Motor neuron (in vitro differentiated cells): ENCODE measurements at regions not wholly inside any gene's neighbourhood (a gene's known extent, or its start where the extent isn't known, plus 50 kb on each side); places are given as distances from the start of the nearest gene placed in this dataset.
"Not testable (repeated sequence)": the region's sequence is repeated elsewhere in the genome, so short reads cannot be mapped to it uniquely, and the experiment has no call there.

Experiments
- ATAC-seq, 8 experiments: fragments of 200-7000 bp; cut with Tn5 transposase; replicated peaks in 6 of 8; 2 replicates each; pipeline ENCODE4 v1.8.0; 2021; ENCODE audit warnings: mild to moderate bottlenecking in 8 of 8, moderate library complexity in 8 of 8
- H3K27ac ChIP-seq, 2 donors: fragments of 250-450 bp; sonication (Bioruptor Pico); 2 replicates each; pipeline ENCODE4 v1.9.0; 2021; ENCODE audit warnings: antibody characterized with exemption in 2 of 2, mild to moderate bottlenecking in 2 of 2, moderate library complexity in 1 of 2
- H3K4me1 ChIP-seq, 2 donors: fragments of 250-450 bp; sonication (Bioruptor Pico); replicated peaks in 1 of 2; 2 replicates each; pipeline ENCODE4 v1.6.1; 2021; ENCODE audit warnings: antibody characterized with exemption in 2 of 2, mild to moderate bottlenecking in 2 of 2, moderate library complexity in 1 of 2
- H3K4me3 ChIP-seq, 5 donors: fragments of 250-450 bp; sonication (Bioruptor Pico); 2 replicates each; pipeline ENCODE4 v1.9.0; 2021; ENCODE audit warnings: antibody characterized with exemption in 5 of 5, mild to moderate bottlenecking in 5 of 5, moderate library complexity in 4 of 5
- WGBS, 10 experiments: fragments of 450-650 bp; shearing (Covaris generic); methylation state at CpG; one replicate each; pipeline ENCODE4 v1.0.0; 2022; 5-methylcytosine and 5-hydroxymethylcytosine counted together
- in situ Hi-C, 9 experiments: fragments of 400-800 bp; cut with MboI; loops; one replicate each; pipeline ENCODE4 v1.15.0; 2021; ENCODE audit warnings: low sequenced_read_pairs in 9 of 9, low pct_unique_long_range_greater_than_20kb in 2 of 9; ENCODE audit not compliant: unreplicated experiment in 9 of 9

DNA sequence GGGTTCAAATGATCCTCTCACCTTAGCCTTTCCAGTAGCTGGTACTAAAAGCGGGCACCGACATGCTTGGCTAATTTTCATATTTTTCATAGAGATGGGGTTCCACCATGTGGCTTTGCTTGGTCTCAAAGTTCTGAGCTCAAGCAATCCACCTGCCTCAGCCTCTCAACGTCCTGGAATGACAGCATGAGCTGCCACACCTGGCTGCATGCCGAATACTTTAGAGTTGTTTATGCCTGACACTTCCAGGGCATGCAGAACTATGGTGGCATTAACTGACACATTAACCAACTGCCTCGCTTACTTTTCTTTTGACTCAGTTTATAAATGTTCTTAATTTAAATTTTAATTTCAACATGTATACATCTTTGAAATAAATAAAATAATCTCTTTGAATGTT lies 135.8 kb downstream of the CCDC74A start:
- ATAC-seq, H3K27ac ChIP-seq, H3K4me3 ChIP-seq, H3K4me1 ChIP-seq: not testable (repeated sequence)
- 38 to 100% (median 70%) methylated on average over 1 to 4 of the region's 5 CpGs; no CpG with 5 or more reads in 2 of the 10 experiments for WGBS, 10 experiments
- in situ Hi-C loops: loop anchor here in 1 of 9 experiments (25.0 kb wide), 1 partner anchor 251 kb away; no protein-coding TSS in a partner anchor

DNA sequence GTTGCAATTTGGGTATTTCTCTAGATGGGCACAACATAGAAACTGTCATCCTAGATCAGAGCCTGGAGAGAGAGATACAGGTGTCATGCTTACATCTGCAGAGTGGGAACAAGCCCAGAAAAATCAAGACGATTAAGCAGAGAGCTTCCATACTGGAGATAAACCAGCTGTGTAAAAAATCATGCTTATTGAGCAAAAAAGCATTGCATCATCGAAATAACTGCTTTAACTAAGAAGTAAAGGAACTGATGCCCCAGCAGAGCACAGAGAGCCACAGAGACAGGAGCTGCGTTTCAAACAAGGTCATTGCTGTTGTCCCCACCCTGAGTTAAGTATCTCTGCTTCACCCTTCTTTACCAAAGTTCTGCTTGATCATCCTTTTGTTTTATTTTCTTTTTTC lies 138.0 kb downstream of the CCDC74A start:
- not testable (repeated sequence) for H3K4me1 ChIP-seq, H3K27ac ChIP-seq, H3K4me3 ChIP-seq, ATAC-seq
- in situ Hi-C loops: loop anchor here in 1 of 9 experiments (25.0 kb wide), 1 partner anchor 253 kb away; no protein-coding TSS in a partner anchor
- WGBS, 10 experiments: 20 to 100% (median 64%) methylated on average over 1 to 3 of the region's 3 CpGs

DNA sequence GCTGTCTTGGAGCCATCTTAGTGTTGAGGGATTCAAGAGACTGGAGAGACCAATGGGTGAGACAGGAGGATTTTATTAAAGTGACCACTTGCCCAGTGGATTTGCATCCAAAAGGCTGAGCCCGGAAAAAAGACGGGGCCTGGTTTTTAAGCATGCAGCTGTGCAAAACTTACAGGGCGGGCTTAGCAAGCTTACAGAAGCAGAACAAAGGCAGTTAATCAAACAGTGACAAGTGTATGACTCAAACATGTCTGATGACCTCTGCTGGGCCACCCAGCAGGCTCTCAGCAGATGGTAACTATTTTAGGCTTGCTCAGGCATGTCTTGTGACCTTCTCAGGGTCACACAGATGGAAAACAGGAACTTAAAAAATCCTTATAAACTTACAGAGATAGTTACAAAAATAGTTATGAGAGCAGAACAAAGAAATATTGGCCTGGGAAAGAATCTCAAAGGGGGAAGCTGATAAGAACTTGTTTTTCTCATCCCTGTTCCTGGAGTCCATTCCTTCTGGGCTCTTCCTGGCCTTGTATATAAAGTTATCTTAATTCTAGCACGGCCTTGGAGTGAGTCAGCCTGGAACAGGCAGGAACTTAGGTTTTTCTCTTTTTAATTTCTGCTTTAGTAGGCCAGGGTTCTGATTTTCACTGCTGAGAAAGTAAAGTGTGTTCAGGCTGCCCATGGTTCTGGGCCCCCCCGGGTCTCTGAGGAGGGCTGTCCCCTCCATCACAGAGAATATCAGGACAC lies 141.3 kb downstream of the CCDC74A start:
- not testable (repeated sequence) for H3K4me1 ChIP-seq, H3K27ac ChIP-seq, H3K4me3 ChIP-seq
- in situ Hi-C loops: loop anchor here in 1 of 9 experiments (25.0 kb wide), 1 partner anchor 257 kb away; no protein-coding TSS in a partner anchor
- ATAC-seq: peak in 2 of 8 experiments; percentile 13
- WGBS, 10 experiments: 11 to 93% (median 66%) methylated on average over 1 to 5 of the region's 5 CpGs; no CpG with 5 or more reads in 2 of the 10 experiments

DNA sequence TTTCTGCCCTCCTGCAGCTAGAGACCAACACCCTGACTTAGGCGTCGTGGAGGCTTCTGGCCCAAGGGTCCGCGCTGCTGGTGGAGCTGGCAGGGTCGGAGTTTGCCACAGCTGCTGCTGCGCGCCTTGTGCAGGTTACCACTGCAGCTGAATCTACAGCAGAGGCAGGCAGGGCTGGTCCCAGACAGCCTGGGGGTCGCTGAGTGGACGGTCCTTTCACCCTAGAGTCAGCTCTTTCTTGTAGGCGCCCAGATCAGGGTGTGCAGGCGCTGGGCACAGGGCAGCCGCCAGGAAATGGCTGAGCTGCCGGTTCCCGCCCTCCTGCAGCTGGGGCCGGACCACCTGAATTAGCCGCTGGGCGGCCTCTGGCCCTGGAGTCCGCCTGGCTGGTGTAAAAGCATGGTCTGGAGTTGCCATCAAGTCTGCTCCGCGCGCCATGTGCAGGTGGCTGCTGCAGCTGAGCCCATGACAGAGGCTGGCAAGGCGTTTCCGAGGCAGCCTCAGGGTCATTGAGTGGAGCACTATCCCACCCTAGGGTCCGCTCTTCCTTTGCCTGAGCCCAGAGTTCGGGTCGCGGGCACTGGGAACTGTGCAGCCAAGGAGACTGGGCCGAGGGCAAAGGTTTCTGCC lies 144.3 kb downstream of the CCDC74A start:
- not testable (repeated sequence) for H3K4me3 ChIP-seq, ATAC-seq, H3K27ac ChIP-seq, H3K4me1 ChIP-seq
- in situ Hi-C loops: loop anchor here in 1 of 9 experiments (25.0 kb wide), 1 partner anchor 260 kb away; no protein-coding TSS in a partner anchor
- WGBS, 10 experiments: 60 to 94% (median 79%) methylated on average over 1 to 7 of the region's 28 CpGs; no CpG with 5 or more reads in 6 of the 10 experiments

DNA sequence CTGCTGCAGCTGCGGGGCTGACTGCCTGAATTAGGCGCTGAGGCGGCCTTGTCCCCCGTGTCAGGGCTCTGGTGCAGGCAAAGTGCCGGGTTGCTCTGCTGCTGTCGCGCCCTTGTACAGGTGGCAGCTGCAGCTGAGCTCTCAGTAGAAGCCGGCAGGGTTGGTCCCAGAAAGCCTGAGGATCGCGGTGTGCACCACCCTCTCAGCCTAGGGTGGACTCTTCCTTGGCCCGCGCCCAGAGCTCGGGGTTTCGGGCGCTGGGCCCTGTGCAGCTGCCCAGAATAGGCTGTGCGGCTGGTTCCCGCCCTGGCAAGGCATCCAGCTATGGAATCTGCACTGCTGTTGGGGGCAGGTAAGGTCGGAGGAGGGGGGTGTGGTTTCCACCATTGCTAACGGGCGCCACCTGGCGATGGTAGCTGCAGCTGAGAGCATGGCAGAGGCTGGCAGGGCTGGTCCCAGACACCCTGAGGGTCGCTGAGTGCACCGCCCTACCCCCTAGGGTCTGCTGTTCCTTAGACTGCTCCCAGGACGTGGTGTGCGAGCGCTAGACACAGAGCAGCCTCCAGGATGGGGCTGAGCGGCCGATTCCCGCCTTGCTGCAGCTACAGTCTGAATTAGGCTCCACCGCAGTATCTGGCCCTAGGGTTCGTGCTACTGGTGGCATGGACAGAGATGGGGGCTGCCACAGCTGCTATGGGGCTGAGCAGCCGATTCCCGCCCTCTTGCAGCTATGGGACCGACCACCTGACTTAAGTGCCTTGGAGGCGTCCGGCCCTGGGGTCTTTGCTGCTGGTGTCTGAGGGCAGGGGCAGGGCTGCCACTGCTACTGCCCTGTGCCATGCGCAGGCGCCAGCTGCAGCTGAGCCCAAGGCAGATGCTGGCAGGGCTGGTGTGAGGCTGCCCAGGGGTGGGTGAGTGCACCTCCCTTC lies 145.0 kb downstream of the CCDC74A start:
- WGBS, 10 experiments: 0 to 36% (median 11%) methylated on average over 1 to 13 of the region's 38 CpGs; no CpG with 5 or more reads in 4 of the 10 experiments
- H3K4me1 ChIP-seq, H3K27ac ChIP-seq: not testable (repeated sequence)
- peak overlapping the region in 3 of 5 donors; percentile 35 to 40 (median 39) for H3K4me3 ChIP-seq
- peak; percentile 79 to 98 (median 88) for ATAC-seq
- in situ Hi-C loops: loop anchor here in 1 of 9 experiments (25.0 kb wide), 1 partner anchor 260 kb away; no protein-coding TSS in a partner anchor

DNA sequence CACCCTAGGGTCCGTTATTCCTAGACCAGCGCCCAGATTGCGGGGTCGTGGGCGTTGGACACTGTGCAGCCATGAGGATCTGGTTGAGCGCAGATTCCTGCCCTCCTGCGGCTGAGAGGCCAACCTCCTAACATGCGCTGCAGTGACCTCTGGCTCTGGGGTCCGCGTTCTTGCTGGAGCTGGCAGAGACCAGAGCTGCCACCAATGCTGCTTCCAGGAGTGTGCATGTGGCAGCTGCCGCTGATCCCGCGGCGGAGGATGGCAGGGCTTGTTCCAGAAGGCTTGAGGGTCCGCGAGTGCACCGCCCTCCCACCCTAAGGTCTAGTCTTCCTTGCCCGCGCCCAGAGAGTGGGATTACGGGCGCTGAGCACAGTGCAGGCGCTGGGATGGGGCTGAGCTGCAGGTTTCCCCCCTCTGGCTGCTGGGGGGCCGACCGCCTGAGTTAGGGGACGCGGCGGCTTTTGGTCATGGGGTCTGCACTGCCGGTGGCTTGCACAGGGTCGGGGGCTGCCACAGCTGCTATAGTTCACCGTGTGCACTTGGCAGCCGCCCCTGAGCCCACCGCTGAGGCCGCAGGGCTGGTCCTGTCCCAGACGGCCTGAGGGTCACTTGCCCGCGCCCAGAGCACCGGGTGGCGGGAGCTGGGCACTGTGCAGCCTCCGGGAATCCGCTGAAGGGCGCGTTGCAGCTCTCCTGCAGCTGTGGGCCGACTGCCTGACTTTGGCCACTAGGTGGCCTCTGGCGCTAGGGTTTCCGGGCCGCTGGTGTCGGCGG lies 145.9 kb downstream of the CCDC74A start:
- Histone ChIP-seq H3K4me3 (peak overlapping the region; percentile 30 to 40 (median 35)), H3K27ac (no peak overlapping the region), H3K4me1 (peaks cover 0 to 9% of the 10 kb centered on the region in 2 donors)
- peak; percentile 68 to 95 (median 90) for ATAC-seq
- in situ Hi-C loops: loop anchor here in 1 of 9 experiments (25.0 kb wide), 1 partner anchor 261 kb away; no protein-coding TSS in a partner anchor
- 0 to 20% (median 4%) methylated on average over 1 to 21 of the region's 48 CpGs; no CpG with 5 or more reads in 4 of the 10 experiments for WGBS, 10 experiments

DNA sequence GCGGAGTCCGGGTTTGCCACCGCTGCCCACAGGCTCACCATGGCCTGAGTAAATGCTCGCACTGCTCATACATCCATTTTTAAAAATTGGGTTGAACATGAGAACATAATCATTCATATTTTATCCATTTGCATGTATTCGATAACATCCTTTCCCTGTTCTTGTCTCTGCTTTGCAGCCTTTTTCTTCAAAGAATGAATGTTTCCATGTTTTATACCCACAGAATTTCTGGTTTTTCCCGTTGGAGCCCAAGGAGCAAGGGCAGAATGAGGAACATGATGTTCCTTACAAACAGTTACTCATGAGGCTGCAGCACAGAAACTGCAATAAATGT lies 146.5 kb downstream of the CCDC74A start:
- 0 to 18% (median 1%) methylated on average over 1 to 5 of the region's 6 CpGs; no CpG with 5 or more reads in 2 of the 10 experiments for WGBS, 10 experiments
- Histone ChIP-seq H3K27ac (no peak overlapping the region), H3K4me1 (peaks cover 0 to 14% of the 10 kb centered on the region in 2 donors), H3K4me3 (peak overlapping the region; percentile 30 to 40 (median 35))
- in situ Hi-C loops: loop anchor here in 1 of 9 experiments (25.0 kb wide), 1 partner anchor 262 kb away; no protein-coding TSS in a partner anchor
- ATAC-seq: no peak

DNA sequence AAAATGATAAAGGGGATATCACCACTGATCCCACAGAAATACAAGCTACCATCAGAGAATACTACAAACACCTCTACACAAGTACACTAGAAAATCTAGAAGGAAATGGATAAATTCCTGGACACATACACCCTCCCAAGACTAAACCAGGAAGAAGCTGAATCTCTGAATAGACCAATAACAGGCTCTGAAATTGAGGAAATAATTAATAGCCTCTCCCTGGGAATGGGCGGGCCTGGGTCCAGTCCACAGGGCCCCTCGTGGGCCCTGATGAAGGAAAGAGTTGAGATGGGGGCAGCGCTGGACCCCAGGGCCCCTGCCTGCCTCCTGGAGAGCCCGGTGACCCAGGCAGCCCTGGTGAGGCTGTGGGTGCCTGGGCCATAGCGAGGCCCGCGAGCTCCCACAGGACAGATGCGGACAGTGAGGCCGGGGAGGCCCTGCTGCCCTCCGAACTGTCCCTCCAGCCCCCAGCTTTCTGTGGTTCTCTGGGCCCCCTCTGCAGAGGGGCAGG lies 154.0 kb downstream of the CCDC74A start:
- in situ Hi-C loops: not testable (repeated sequence)
- ATAC-seq: peak; percentile 31 to 57 (median 46)
- WGBS, 10 experiments: 3 to 14% (median 6%) methylated on average over 2 to 5 of the region's 10 CpGs; no CpG with 5 or more reads in 7 of the 10 experiments
- peak overlapping the region; percentile 62 to 98 (median 84) for H3K4me3 ChIP-seq
- H3K4me1 ChIP-seq: peaks cover 10 to 17% of the 10 kb centered on the region in 2 donors
- H3K27ac ChIP-seq: peak overlapping the region; percentile 69 to 85

DNA sequence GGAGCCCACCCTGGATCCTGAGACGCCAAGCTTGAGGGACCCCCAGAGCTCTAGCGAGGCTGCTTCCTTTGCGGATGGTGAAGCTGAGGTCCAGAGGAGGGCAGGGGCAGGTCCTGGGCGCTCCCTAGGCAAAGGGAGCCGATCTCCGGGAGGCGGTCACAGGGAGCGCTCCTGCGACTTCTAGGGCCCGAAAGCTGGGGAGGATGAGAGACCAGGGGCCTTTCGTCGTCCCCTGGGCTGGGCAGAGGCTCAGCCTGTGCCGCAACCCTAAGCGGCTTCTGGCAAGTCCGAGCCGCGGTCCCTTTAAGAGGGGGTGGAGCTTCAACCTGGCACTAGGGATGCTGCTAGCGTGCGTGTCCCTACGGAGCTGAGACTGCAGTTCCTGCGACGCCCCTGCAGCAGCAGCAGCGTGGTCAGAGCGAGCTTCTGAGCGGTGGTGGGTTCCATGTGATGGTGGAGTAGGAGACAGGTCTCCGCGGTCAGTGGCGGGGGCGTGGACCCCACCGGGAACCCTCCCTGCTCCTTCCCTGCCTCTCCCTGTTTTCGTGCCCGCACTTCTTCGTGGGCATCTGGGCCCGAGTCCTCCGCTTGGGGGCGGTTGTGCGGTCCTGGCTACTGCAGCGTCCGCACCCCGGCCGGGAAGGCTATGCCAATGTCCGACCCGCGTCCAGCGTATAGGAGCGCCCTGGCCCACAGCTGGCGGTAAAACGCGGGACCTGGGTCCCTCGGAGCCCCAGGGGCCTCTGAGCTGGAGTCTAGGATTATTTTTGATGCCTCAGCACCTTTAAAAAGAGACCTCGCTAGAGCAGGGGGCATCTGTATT lies 154.6 kb downstream of the CCDC74A start:
- H3K27ac ChIP-seq: peak overlapping the region; percentile 71 to 85
- ATAC-seq: peak; percentile 89 to 97 (median 96)
- peaks cover 10 to 17% of the 10 kb centered on the region in 2 donors for H3K4me1 ChIP-seq
- 0 to 6% (median 0%) methylated on average over 1 to 13 of the region's 51 CpGs; no CpG with 5 or more reads in 6 of the 10 experiments for WGBS, 10 experiments
- peak overlapping the region; percentile 62 to 98 (median 84) for H3K4me3 ChIP-seq
- in situ Hi-C loops: no loop called here

DNA sequence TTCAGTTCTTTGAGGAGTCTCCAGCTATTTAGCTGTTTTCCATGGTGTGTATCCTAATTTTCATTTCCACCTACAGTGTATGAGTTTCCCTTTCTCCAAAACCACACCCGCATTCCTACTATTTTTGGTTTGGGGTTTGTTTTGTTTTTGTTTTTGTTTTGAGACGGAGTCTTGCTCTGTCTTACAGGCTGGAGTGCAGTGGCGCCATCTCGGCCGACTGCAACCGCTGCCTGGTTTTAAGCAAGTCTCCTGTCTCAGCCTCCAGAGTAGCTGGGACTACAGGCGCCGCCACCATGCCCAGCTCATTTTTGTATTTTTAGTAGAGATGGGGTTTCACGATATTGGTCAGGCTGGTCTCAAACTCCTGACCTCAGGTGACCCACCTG lies 155.2 kb downstream of the CCDC74A start:
- peak overlapping the region; percentile 70 to 71 for H3K27ac ChIP-seq
- in situ Hi-C loops: not testable (repeated sequence)
- ATAC-seq: peak; percentile 14 to 45 (median 22)
- peak overlapping the region; percentile 62 to 98 (median 84) for H3K4me3 ChIP-seq
- WGBS, 10 experiments: 0 to 13% (median 0%) methylated on average over 1 to 5 of the region's 9 CpGs; no CpG with 5 or more reads in 4 of the 10 experiments
- peaks cover 10 to 17% of the 10 kb centered on the region in 2 donors for H3K4me1 ChIP-seq
